Lower leg skin (tissue), 3 donors: ENCODE measurements at regions not wholly inside any gene's neighbourhood (a gene's known extent, or its start where the extent isn't known, plus 50 kb on each side); places are given as distances from the start of the nearest gene placed in this dataset.

Experiments used
- POLR2A ChIP-seq, 2 donors: fragments of 450-650 bp; IDR thresholded peaks; one replicate each; pipeline ENCODE4 v1.6.1; 2016 to 2017; ENCODE audit warnings: antibody characterized with exemption in 2 of 2, mild to moderate bottlenecking in 1 of 2, moderate library complexity in 1 of 2
- TF ChIP-seq, protein P1 (sequence below), 3 donors: fragments of 450-650 bp; IDR thresholded peaks; one replicate each; pipeline ENCODE4 v1.5.1; 2016; ENCODE audit warnings: antibody characterized with exemption in 3 of 3, mild to moderate bottlenecking in 3 of 3, moderate library complexity in 2 of 3

- TF ChIP-seq POLR2A (IDR thresholded peaks at IDR 0.05) = no peak
- TF ChIP-seq, protein P1, sequence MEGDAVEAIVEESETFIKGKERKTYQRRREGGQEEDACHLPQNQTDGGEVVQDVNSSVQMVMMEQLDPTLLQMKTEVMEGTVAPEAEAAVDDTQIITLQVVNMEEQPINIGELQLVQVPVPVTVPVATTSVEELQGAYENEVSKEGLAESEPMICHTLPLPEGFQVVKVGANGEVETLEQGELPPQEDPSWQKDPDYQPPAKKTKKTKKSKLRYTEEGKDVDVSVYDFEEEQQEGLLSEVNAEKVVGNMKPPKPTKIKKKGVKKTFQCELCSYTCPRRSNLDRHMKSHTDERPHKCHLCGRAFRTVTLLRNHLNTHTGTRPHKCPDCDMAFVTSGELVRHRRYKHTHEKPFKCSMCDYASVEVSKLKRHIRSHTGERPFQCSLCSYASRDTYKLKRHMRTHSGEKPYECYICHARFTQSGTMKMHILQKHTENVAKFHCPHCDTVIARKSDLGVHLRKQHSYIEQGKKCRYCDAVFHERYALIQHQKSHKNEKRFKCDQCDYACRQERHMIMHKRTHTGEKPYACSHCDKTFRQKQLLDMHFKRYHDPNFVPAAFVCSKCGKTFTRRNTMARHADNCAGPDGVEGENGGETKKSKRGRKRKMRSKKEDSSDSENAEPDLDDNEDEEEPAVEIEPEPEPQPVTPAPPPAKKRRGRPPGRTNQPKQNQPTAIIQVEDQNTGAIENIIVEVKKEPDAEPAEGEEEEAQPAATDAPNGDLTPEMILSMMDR (IDR thresholded peaks at IDR 0.05) = no peak
Measured at GRCh38 chr2:16404146-16404545, 261.5 kb downstream of the CYRIA start.
